ENCODE measurements at regions not wholly inside any gene's neighbourhood (a gene's known extent, or its start where the extent isn't known, plus 50 kb on each side); places are given as distances from the start of the nearest gene placed in this dataset.

- DNase-seq (ENCODE audit: insufficient read length, low spot score) (no peak), FAIRE-seq (no peak)
- TF ChIP-seq CTCF (IDR thresholded peaks at IDR 0.05; ENCODE audit: insufficient read depth, missing control alignments) = no peak
Observed at GRCh38 chr15:66622591-66623022, 56.8 kb upstream of the LCTL start.

- no peak for FAIRE-seq
- TF ChIP-seq CTCF (IDR thresholded peaks at IDR 0.05; ENCODE audit: insufficient read depth, missing control alignments) = no peak
- DNase-seq (ENCODE audit: insufficient read length, low spot score) = no peak
Observed at GRCh38 chr15:66623801-66624453, 58.1 kb upstream of the LCTL start.

DNA sequence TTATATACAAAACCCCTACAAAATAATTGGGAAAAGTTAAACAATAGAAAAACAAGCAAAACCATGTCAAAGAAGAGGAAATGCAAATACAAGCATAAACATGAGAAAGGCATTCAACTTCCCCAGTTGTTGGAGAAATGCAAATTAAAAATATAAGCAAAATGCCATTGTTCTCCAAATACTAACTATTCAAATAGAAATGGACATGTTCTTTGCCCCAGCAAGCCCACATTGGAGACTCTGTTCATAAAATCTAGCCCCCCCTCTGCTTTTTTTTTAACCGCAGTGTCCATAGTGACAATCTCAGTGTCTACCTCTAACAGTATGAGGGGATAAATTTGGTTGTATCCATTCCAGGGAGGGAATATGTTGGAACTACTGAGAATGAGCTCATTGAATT, 59.7 kb upstream of the LCTL start:
- TF ChIP-seq CTCF (IDR thresholded peaks at IDR 0.05; ENCODE audit: insufficient read depth, missing control alignments) = no peak
- FAIRE-seq (no peak), DNase-seq (ENCODE audit: insufficient read length, low spot score) (no peak)

DNA sequence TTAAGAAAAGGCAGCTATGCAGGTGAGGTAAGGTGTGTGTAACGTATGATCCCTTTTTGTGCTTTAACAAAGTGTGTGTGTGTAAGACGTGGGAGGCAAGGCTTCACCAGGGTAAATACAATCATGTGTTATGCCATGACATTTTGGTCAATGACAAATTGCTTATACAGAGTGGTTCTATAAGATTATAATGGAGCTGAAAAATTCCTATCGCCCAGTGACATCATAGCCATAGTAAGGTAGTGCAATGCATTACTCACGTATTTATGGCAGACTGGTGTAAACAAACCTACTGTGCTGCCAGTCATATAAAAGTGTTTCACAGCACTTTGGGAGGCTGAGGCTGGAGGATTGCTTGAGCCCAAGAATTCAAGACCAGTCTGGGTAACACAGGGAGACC, 60.2 kb upstream of the LCTL start:
- no peak for TF ChIP-seq CTCF (IDR thresholded peaks at IDR 0.05; ENCODE audit: insufficient read depth, missing control alignments)
- FAIRE-seq = no peak
- DNase-seq (ENCODE audit: insufficient read length, low spot score) = no peak

- DNase-seq (ENCODE audit: insufficient read length, low spot score) (no peak), FAIRE-seq (no peak)
- no peak for TF ChIP-seq CTCF (IDR thresholded peaks at IDR 0.05; ENCODE audit: insufficient read depth, missing control alignments)
Observed at GRCh38 chr15:66628976-66629723, 63.4 kb upstream of the LCTL start.

DNA sequence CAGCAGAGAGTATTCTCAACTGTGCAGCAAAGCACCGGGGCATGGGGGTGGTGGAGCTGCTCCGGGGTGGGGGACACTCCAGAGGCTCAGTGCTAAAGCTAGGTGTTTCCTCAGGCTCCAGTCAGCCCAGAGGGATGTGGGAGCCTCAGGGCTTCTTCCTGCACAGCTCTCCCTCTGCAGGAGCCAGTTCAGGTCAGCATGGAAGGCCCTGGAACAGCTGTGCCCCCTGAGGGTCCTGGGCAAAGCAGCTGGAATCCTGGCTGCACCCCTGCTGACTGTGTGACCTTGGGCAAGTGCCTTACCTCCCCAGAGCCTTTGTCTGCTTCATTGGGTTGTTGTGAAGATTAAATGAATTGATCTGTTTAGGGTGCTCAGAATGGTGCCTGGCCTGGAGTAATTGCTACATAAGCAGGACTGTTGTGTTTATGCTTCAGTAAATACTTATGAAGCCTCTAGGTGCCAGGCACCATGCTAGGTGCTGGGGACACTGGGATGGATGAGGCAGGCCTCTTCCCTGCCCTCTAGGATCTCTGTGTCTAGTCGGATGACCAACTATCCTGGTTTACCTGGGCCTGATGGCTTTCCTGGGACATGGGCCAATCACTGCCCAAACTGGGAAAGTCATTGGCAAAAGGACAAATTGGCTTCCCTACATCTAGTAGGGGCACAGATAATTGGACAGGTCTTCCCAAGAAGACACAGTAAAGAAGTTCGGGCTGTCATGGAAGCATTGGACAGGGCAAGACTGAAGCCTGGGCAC, 64.2 kb upstream of the LCTL start:
- FAIRE-seq (no peak), DNase-seq (ENCODE audit: insufficient read length, low spot score) (no peak)
- TF ChIP-seq CTCF (IDR thresholded peaks at IDR 0.05; ENCODE audit: insufficient read depth, missing control alignments) = no peak

All from D721Med (cell line).